OCI-LY7 (cell line): ENCODE measurements at regions not wholly inside any gene's neighbourhood (a gene's known extent, or its start where the extent isn't known, plus 50 kb on each side); places are given as distances from the start of the nearest gene placed in this dataset.

Source experiments
- BruUV-seq: library from RNA; stranded (reverse); fragments of 400-500 nt; replicated peaks from 2 replicates; lab custom pipeline; 2021; lab: Mats Ljungman, UMichigan
- CTCF ChIA-PET: fragments of 300-600 bp; sonication (Branson Sonifier 250); formaldehyde crosslinking; loops from one replicate; lab custom pipeline; 2022; ENCODE audit warnings: antibody characterized with exemption; ENCODE audit not compliant: unreplicated experiment; lab: Charles Lee
- POLR2A ChIA-PET: fragments of 300-600 bp; sonication (Branson Sonifier 250); formaldehyde crosslinking; loops from one replicate; lab custom pipeline; 2022; ENCODE audit warnings: antibody characterized with exemption; lab: Charles Lee
- DNase-seq: peaks from one replicate; pipeline ENCODE4 v3.0.0-alpha.2; 2015; ENCODE audit warnings: low spot score
- H2AFZ ChIP-seq: fragments of 200-600 bp; sonication (generic), shearing (Covaris generic); 2 replicates; pipeline ENCODE4 v1.6.1; 2014; ENCODE audit warnings: mild to moderate bottlenecking, antibody characterized with exemption, low read length, moderate library complexity
- H3K27ac ChIP-seq: fragments of 200-600 bp; sonication (generic); 2 replicates; pipeline ENCODE4 v1.5.1; 2014; ENCODE audit warnings: mixed run types, low read depth, mild to moderate bottlenecking, moderate library complexity, low read length, inconsistent platforms; ENCODE audit not compliant: poor library complexity, severe bottlenecking
- H3K36me3 ChIP-seq: fragments of 200-600 bp; sonication (generic); 2 replicates; pipeline ENCODE4 v1.6.1; 2014; ENCODE audit warnings: mild to moderate bottlenecking, antibody characterized with exemption, low read length, moderate library complexity, mixed read lengths; ENCODE audit not compliant: insufficient read depth
- H3K4me1 ChIP-seq: fragments of 200-600 bp; sonication (generic); 2 replicates; pipeline ENCODE4 v1.5.1; 2014; ENCODE audit warnings: mild to moderate bottlenecking, low read length; ENCODE audit not compliant: insufficient read depth, poor library complexity, severe bottlenecking
- H3K4me2 ChIP-seq: fragments of 200-600 bp; sonication (generic); 2 replicates; pipeline ENCODE4 v1.6.1; 2014; ENCODE audit warnings: mild to moderate bottlenecking, low read length
- H3K4me3 ChIP-seq: fragments of 200-600 bp; sonication (generic); 2 replicates; pipeline ENCODE4 v1.5.1; 2014; ENCODE audit warnings: mild to moderate bottlenecking, low read depth, low read length; ENCODE audit not compliant: poor library complexity, severe bottlenecking
- H3K79me2 ChIP-seq: fragments of 200-600 bp; sonication (generic); 2 replicates; pipeline ENCODE4 v1.6.1; 2016; ENCODE audit warnings: low read depth, mild to moderate bottlenecking, low read length, moderate library complexity, mixed read lengths; ENCODE audit not compliant: insufficient read depth
- H3K9me2 ChIP-seq: fragments of 200-600 bp; sonication (generic); 2 replicates; pipeline ENCODE4 v1.6.1; 2016; ENCODE audit warnings: mild to moderate bottlenecking, low read length, mixed read lengths; ENCODE audit not compliant: insufficient read depth
- H3K9me3 ChIP-seq: fragments of 200-600 bp; sonication (generic); 2 replicates; pipeline ENCODE4 v1.6.1; 2014; ENCODE audit warnings: mild to moderate bottlenecking, mixed run types, low read length, mixed read lengths
- H4K20me1 ChIP-seq: fragments of 200-600 bp; sonication (generic); 2 replicates; pipeline ENCODE4 v1.6.1; 2014; ENCODE audit warnings: mild to moderate bottlenecking, antibody characterized with exemption, low read length, moderate library complexity, mixed read lengths; ENCODE audit not compliant: insufficient read depth
- EZH2phosphoT487 ChIP-seq: fragments of 200-600 bp; sonication (generic); IDR thresholded peaks from 2 replicates; pipeline ENCODE4 v1.6.1; 2018; ENCODE audit warnings: low read depth, borderline replicate concordance, mild to moderate bottlenecking, mixed run types, antibody characterized with exemption, low read length, moderate library complexity, mixed read lengths
- intact Hi-C: fragments of 100-400 bp; cut with micrococcal nuclease; formaldehyde crosslinking; loops from one replicate; pipeline ENCODE4 v1.10.0; 2022; ENCODE audit not compliant: unreplicated experiment
- TF ChIP-seq, protein P1 (sequence below): fragments of 200-600 bp; sonication (generic); conservative IDR thresholded peaks from 2 replicates; pipeline ENCODE4 v1.5.1; 2014; ENCODE audit warnings: mild to moderate bottlenecking, antibody characterized with exemption, low read length, moderate library complexity, mixed read lengths

DNA sequence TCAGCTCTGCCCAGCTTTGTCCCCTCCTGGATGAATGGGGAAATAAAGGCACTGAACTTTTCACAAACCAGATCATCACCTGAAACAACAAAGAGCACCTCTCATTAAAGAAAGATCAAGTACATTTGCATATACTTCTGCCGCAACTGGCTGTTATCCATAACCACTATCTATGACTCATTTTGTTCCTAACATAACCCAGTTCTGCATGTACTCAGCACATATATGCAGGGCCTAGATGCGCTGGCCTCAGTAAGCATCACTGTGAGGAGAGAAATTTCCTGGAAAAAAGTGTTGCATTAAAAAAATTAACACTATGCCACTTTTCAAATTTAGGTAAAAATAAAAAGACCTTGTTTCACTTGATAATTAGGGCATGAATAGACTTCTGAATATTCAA is 1718.4 kb downstream of the TP53TG3F start:
- H3K36me3 ChIP-seq: no peaks in the 10 kb centered on the region
- H3K9me3 ChIP-seq: no peaks in the 10 kb centered on the region
- BruUV-seq: no TSS peak
- no peak overlapping the region for H2AFZ ChIP-seq
- no peak for DNase-seq
- H3K4me3 ChIP-seq: no peak overlapping the region
- intact Hi-C loops: no loop called here
- no peak overlapping the region for H3K4me2 ChIP-seq
- ChIA-PET POLR2A (interaction anchor here (1.2 kb wide), 1 partner anchor 14 kb away, joined by 3 read pairs; no protein-coding TSS in a partner anchor), CTCF (no interaction called here)
- no peaks in the 10 kb centered on the region for H3K4me1 ChIP-seq
- no peak overlapping the region for H3K27ac ChIP-seq
- TF ChIP-seq EZH2phosphoT487: no peak
- TF ChIP-seq, protein P1, sequence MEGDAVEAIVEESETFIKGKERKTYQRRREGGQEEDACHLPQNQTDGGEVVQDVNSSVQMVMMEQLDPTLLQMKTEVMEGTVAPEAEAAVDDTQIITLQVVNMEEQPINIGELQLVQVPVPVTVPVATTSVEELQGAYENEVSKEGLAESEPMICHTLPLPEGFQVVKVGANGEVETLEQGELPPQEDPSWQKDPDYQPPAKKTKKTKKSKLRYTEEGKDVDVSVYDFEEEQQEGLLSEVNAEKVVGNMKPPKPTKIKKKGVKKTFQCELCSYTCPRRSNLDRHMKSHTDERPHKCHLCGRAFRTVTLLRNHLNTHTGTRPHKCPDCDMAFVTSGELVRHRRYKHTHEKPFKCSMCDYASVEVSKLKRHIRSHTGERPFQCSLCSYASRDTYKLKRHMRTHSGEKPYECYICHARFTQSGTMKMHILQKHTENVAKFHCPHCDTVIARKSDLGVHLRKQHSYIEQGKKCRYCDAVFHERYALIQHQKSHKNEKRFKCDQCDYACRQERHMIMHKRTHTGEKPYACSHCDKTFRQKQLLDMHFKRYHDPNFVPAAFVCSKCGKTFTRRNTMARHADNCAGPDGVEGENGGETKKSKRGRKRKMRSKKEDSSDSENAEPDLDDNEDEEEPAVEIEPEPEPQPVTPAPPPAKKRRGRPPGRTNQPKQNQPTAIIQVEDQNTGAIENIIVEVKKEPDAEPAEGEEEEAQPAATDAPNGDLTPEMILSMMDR: no peak
- H3K79me2 ChIP-seq: no peaks in the 10 kb centered on the region
- no peaks in the 10 kb centered on the region for H4K20me1 ChIP-seq
- H3K9me2 ChIP-seq: no peaks in the 10 kb centered on the region

DNA sequence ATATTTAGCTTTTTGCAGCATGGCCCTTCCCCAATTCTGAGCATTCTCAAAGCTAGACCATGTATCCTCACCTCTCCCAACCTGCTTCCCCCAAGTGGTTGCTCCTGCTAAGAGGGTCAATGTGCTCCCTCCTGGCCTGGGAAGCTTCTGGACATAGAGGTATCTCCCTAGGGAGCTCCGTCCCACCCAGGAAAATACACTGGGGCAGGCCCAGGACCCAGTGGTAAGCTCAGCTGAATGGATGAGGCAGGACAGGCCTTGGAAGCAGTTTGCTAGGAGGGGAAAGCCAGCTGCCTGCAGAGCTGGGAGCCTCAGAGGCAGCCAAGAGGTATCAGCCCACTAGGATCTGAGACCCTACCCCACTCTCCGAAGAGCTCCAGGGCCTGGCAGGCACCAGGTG is 1721.6 kb downstream of the TP53TG3F start:
- Histone ChIP-seq H3K36me3 (no peaks in the 10 kb centered on the region), H3K9me3 (no peaks in the 10 kb centered on the region), H3K79me2 (no peaks in the 10 kb centered on the region), H3K4me3 (no peak overlapping the region), H3K27ac (no peak overlapping the region), H3K4me2 (no peak overlapping the region), H4K20me1 (no peaks in the 10 kb centered on the region), H3K4me1 (no peaks in the 10 kb centered on the region), H2AFZ (no peak overlapping the region), H3K9me2 (no peaks in the 10 kb centered on the region)
- intact Hi-C loops: no loop called here
- no peak for DNase-seq
- BruUV-seq: no TSS peak
- no peak for TF ChIP-seq EZH2phosphoT487
- TF ChIP-seq, protein P1: no peak
- POLR2A ChIA-PET: no interaction called here
- CTCF ChIA-PET: no interaction called here

GRCh38 chr16:35181422-35182030 is 1722.1 kb downstream of the TP53TG3F start:
- ChIA-PET CTCF (no interaction called here), POLR2A (no interaction called here)
- Histone ChIP-seq H3K27ac (no peak overlapping the region), H4K20me1 (no peaks in the 10 kb centered on the region), H3K9me3 (no peaks in the 10 kb centered on the region; the same call in 1 of the 2 replicates), H3K36me3 (no peaks in the 10 kb centered on the region), H3K4me3 (no peak overlapping the region), H2AFZ (no peak overlapping the region), H3K4me1 (no peaks in the 10 kb centered on the region), H3K79me2 (no peaks in the 10 kb centered on the region), H3K4me2 (no peak overlapping the region), H3K9me2 (no peaks in the 10 kb centered on the region)
- no TSS peak for BruUV-seq
- intact Hi-C loops: no loop called here
- no peak for DNase-seq
- TF ChIP-seq, protein P1: no peak
- no peak for TF ChIP-seq EZH2phosphoT487
